Non-pigmented ciliary epithelial cell (primary cell): ENCODE measurements at regions not wholly inside any gene's neighbourhood (a gene's known extent, or its start where the extent isn't known, plus 50 kb on each side); places are given as distances from the start of the nearest gene placed in this dataset.
A peak's percentile ranks its signal among the peaks of the same experiment; 100 is the strongest.
"Not testable (repeated sequence)": the region's sequence is repeated elsewhere in the genome, so short reads cannot be mapped to it uniquely, and the experiment has no call there.

Experiments used
- DNase-seq: peaks from one replicate; pipeline ENCODE4 v3.0.0-alpha.2; 2010; ENCODE audit warnings: low read depth

GRCh38 chr9:34907044-34907443, 51.0 kb upstream of the PHF24 start:
- DNase-seq: no peak

GRCh38 chr9:34899535-34900158, 58.4 kb upstream of the PHF24 start:
- DNase-seq: peak; percentile 24

- DNase-seq: no peak
Observed at GRCh38 chr9:34898846-34899245, 59.2 kb upstream of the PHF24 start.

GRCh38 chr9:34896112-34896511, 62.0 kb upstream of the PHF24 start:
- no peak for DNase-seq

GRCh38 chr9:34892886-34893285, 65.2 kb upstream of the PHF24 start:
- DNase-seq: no peak

GRCh38 chr9:34891386-34891785, 66.7 kb upstream of the PHF24 start:
- DNase-seq: no peak

GRCh38 chr9:34887841-34888240, 70.2 kb upstream of the PHF24 start:
- DNase-seq: no peak

- DNase-seq: no peak
Observed at GRCh38 chr9:34884747-34885189, 73.3 kb upstream of the PHF24 start.

- no peak for DNase-seq
Observed at GRCh38 chr9:34876096-34876495, 82.0 kb upstream of the PHF24 start.

GRCh38 chr9:34869390-34869789, 88.7 kb upstream of the PHF24 start:
- peak; percentile 2 for DNase-seq

- DNase-seq: no peak
Observed at GRCh38 chr9:34866614-34867013, 91.5 kb upstream of the PHF24 start.

GRCh38 chr9:34863426-34863825, 94.7 kb upstream of the PHF24 start:
- no peak for DNase-seq

- DNase-seq: no peak
Observed at GRCh38 chr9:34862836-34863235, 95.2 kb upstream of the PHF24 start.

- no peak for DNase-seq
Observed at GRCh38 chr9:34862043-34862442, 96.0 kb upstream of the PHF24 start.

- DNase-seq: not testable (repeated sequence)
Observed at GRCh38 chr9:34855016-34855415, 103.1 kb upstream of the PHF24 start.

GRCh38 chr9:34830068-34830467, 120.1 kb upstream of the CCL21 start:
- no peak for DNase-seq

- DNase-seq: no peak
Observed at GRCh38 chr9:34826999-34827538, 117.1 kb upstream of the CCL21 start.

- DNase-seq: no peak
Observed at GRCh38 chr9:34825775-34826174, 115.8 kb upstream of the CCL21 start.

- no peak for DNase-seq
Observed at GRCh38 chr9:34823778-34824177, 113.8 kb upstream of the CCL21 start.

- no peak for DNase-seq
Observed at GRCh38 chr9:34810187-34810524, 100.2 kb upstream of the CCL21 start.

- DNase-seq: no peak
Observed at GRCh38 chr9:34809504-34810186, 99.7 kb upstream of the CCL21 start.

- DNase-seq: no peak
Observed at GRCh38 chr9:34802916-34803315, 93.0 kb upstream of the CCL21 start.

GRCh38 chr9:34797367-34797766, 87.4 kb upstream of the CCL21 start:
- no peak for DNase-seq

GRCh38 chr9:34796924-34797323, 87.0 kb upstream of the CCL21 start:
- no peak for DNase-seq
